ENCODE measurements at regions not wholly inside any gene's neighbourhood (a gene's known extent, or its start where the extent isn't known, plus 50 kb on each side); places are given as distances from the start of the nearest gene placed in this dataset.

- Histone ChIP-seq H3K36me3 (no peaks in the 10 kb centered on the region), H3K9me3 (ENCODE audit: severe bottlenecking) (no peaks in the 10 kb centered on the region), H3K27ac (no peak overlapping the region), H3K27me3 (ENCODE audit: insufficient read depth, low read depth, severe bottlenecking) (no peaks in the 10 kb centered on the region), H3K4me3 (ENCODE audit: low read depth, low read length) (no peak overlapping the region)
- DNase-seq = no peak
- TF ChIP-seq, protein P1, sequence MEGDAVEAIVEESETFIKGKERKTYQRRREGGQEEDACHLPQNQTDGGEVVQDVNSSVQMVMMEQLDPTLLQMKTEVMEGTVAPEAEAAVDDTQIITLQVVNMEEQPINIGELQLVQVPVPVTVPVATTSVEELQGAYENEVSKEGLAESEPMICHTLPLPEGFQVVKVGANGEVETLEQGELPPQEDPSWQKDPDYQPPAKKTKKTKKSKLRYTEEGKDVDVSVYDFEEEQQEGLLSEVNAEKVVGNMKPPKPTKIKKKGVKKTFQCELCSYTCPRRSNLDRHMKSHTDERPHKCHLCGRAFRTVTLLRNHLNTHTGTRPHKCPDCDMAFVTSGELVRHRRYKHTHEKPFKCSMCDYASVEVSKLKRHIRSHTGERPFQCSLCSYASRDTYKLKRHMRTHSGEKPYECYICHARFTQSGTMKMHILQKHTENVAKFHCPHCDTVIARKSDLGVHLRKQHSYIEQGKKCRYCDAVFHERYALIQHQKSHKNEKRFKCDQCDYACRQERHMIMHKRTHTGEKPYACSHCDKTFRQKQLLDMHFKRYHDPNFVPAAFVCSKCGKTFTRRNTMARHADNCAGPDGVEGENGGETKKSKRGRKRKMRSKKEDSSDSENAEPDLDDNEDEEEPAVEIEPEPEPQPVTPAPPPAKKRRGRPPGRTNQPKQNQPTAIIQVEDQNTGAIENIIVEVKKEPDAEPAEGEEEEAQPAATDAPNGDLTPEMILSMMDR (IDR thresholded peaks at IDR 0.05; ENCODE audit: low read depth, low read length) = no peak
Observed at GRCh38 chr2:143954844-143955243, 565.1 kb downstream of the ZEB2 start.

GRCh38 chr2:143954186-143954585, 565.7 kb downstream of the ZEB2 start:
- Histone ChIP-seq H3K4me3 (ENCODE audit: low read depth, low read length) (no peak overlapping the region), H3K9me3 (ENCODE audit: severe bottlenecking) (no peaks in the 10 kb centered on the region), H3K27ac (no peak overlapping the region), H3K27me3 (ENCODE audit: insufficient read depth, low read depth, severe bottlenecking) (no peaks in the 10 kb centered on the region), H3K36me3 (no peaks in the 10 kb centered on the region)
- no peak for DNase-seq
- TF ChIP-seq, protein P1 (IDR thresholded peaks at IDR 0.05; ENCODE audit: low read depth, low read length) = no peak

DNA sequence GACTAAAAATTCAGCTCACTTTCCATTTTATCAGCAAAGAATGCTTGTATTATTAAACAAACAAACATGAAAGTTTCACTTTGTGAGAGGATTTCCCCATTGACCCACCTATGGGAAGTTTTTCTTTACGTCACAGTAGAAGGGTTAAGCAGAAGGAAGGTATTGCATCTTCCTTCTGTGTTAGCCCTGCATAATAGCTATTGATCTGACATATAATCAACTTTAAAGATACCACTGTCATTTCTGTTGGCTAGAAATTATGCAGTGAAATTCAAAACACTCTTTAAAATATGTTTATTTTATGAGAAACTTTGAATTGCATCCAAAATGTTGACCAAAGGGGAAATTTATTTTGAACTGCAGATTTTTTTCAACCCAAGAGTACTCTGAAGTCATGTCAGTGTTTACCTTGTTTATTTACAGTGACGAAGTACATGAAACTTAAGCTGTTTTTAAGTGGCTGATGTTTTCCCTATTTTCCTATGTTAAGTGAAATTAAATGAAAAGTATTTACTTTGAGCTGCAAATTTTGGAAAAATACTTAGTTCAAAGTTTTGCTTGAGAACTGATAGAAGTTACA, 566.4 kb downstream of the ZEB2 start:
- Histone ChIP-seq H3K36me3 (no peaks in the 10 kb centered on the region), H3K9me3 (ENCODE audit: severe bottlenecking) (no peaks in the 10 kb centered on the region), H3K27ac (no peak overlapping the region), H3K27me3 (ENCODE audit: insufficient read depth, low read depth, severe bottlenecking) (no peaks in the 10 kb centered on the region), H3K4me3 (ENCODE audit: low read depth, low read length) (no peak overlapping the region)
- no peak for DNase-seq
- TF ChIP-seq, protein P1 (IDR thresholded peaks at IDR 0.05; ENCODE audit: low read depth, low read length) = no peak

GRCh38 chr2:143952536-143952935, 567.4 kb downstream of the ZEB2 start:
- Histone ChIP-seq H3K9me3 (ENCODE audit: severe bottlenecking) (no peaks in the 10 kb centered on the region), H3K36me3 (no peaks in the 10 kb centered on the region), H3K4me3 (ENCODE audit: low read depth, low read length) (no peak overlapping the region), H3K27me3 (ENCODE audit: insufficient read depth, low read depth, severe bottlenecking) (no peaks in the 10 kb centered on the region), H3K27ac (no peak overlapping the region)
- TF ChIP-seq, protein P1 (IDR thresholded peaks at IDR 0.05; ENCODE audit: low read depth, low read length) = no peak
- no peak for DNase-seq

DNA sequence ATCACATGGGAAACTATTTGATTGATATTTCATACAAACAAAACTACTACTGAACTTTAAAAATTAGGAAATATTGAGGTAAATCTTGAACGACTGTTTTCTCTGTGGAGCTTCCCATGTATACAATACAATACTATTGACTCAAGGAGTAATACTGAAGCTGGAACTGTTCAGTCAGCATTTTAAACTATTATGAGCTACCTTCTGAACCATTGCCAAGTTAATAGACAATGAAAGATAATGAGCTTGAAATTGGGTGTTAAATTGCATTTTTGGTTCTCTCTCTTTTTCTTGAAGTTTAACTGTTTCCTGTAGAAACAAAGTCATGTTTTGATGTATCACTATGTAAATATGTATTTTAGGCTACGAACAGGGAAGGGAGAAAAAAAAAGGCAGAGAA, 569.2 kb downstream of the ZEB2 start:
- Histone ChIP-seq H3K4me3 (ENCODE audit: low read depth, low read length) (no peak overlapping the region), H3K27me3 (ENCODE audit: insufficient read depth, low read depth, severe bottlenecking) (no peaks in the 10 kb centered on the region), H3K36me3 (no peaks in the 10 kb centered on the region), H3K9me3 (ENCODE audit: severe bottlenecking) (no peaks in the 10 kb centered on the region), H3K27ac (no peak overlapping the region)
- DNase-seq = no peak
- TF ChIP-seq, protein P1 (IDR thresholded peaks at IDR 0.05; ENCODE audit: low read depth, low read length) = no peak

Data from WERI-Rb-1 (cell line).